ENCODE measurements at regions not wholly inside any gene's neighbourhood (a gene's known extent, or its start where the extent isn't known, plus 50 kb on each side); places are given as distances from the start of the nearest gene placed in this dataset.

- no peak for TF ChIP-seq CTCF (IDR thresholded peaks at IDR 0.05)
- TF ChIP-seq POLR2A (IDR thresholded peaks at IDR 0.05), result no peak
These were observed 61.2 kb upstream of the EDNRB start for GRCh38 chr13:77979721-77980385.

Measured in body of pancreas (tissue), 4 donors.